ENCODE measurements at regions not wholly inside any gene's neighbourhood (a gene's known extent, or its start where the extent isn't known, plus 50 kb on each side); places are given as distances from the start of the nearest gene placed in this dataset.

- Histone ChIP-seq H3K4me2 (ENCODE audit: low read length) (no peak overlapping the region), H4K20me1 (ENCODE audit: insufficient read depth, low read length) (no peaks in the 10 kb centered on the region), H3K36me3 (ENCODE audit: insufficient read depth, low read length) (no peaks in the 10 kb centered on the region), H3K4me3 (ENCODE audit: low read depth, low read length, poor library complexity, severe bottlenecking) (no peak overlapping the region), H3K79me2 (ENCODE audit: insufficient read depth, low read depth, low read length) (no peaks in the 10 kb centered on the region), H3K27ac (ENCODE audit: low read depth, low read length, poor library complexity, severe bottlenecking) (no peak overlapping the region), H3K9me2 (ENCODE audit: insufficient read depth, low read length) (no peaks in the 10 kb centered on the region), H3K9me3 (ENCODE audit: low read length) (no peaks in the 10 kb centered on the region), H3K4me1 (ENCODE audit: insufficient read depth, low read length, poor library complexity, severe bottlenecking) (no peaks in the 10 kb centered on the region), H2AFZ (ENCODE audit: low read length) (no peak overlapping the region)
- no peak for DNase-seq (ENCODE audit: low spot score)
- intact Hi-C loops (cut with micrococcal nuclease; ENCODE audit: unreplicated experiment): no loop called here
- no TSS peak for BruUV-seq (replicated peaks)
- POLR2A ChIA-PET: no interaction called here
- CTCF ChIA-PET (ENCODE audit: unreplicated experiment): no interaction called here
- no peak for TF ChIP-seq EZH2phosphoT487 (IDR thresholded peaks at IDR 0.05; ENCODE audit: borderline replicate concordance, low read depth, low read length)
- no peak for TF ChIP-seq CTCF (conservative IDR thresholded peaks at IDR 0.05; ENCODE audit: low read length)
Observed at GRCh38 chr1:187157552-187157951, 328.8 kb downstream of the PLA2G4A start.

GRCh38 chr1:187167555-187167954 is 338.8 kb downstream of the PLA2G4A start:
- POLR2A ChIA-PET: no interaction called here
- intact Hi-C loops (cut with micrococcal nuclease; ENCODE audit: unreplicated experiment): no loop called here

GRCh38 chr1:187168297-187168696 is 339.5 kb downstream of the PLA2G4A start:
- ChIA-PET POLR2A (no interaction called here), CTCF (ENCODE audit: unreplicated experiment) (no interaction called here)
- TF ChIP-seq EZH2phosphoT487 (IDR thresholded peaks at IDR 0.05; ENCODE audit: borderline replicate concordance, low read depth, low read length): no peak
- no peak for TF ChIP-seq CTCF (conservative IDR thresholded peaks at IDR 0.05; ENCODE audit: low read length)

More at GRCh38 chr1:187167555-187167954, 338.8 kb downstream of the PLA2G4A start:
- Histone ChIP-seq H3K9me2 (ENCODE audit: insufficient read depth, low read length) (no peaks in the 10 kb centered on the region), H3K79me2 (ENCODE audit: insufficient read depth, low read depth, low read length) (no peaks in the 10 kb centered on the region), H3K9me3 (ENCODE audit: low read length) (no peaks in the 10 kb centered on the region; the same call in 1 of the 2 replicates), H4K20me1 (ENCODE audit: insufficient read depth, low read length) (no peaks in the 10 kb centered on the region), H3K4me1 (ENCODE audit: insufficient read depth, low read length, poor library complexity, severe bottlenecking) (no peaks in the 10 kb centered on the region), H3K4me3 (ENCODE audit: low read depth, low read length, poor library complexity, severe bottlenecking) (no peak overlapping the region), H3K36me3 (ENCODE audit: insufficient read depth, low read length) (no peaks in the 10 kb centered on the region), H2AFZ (ENCODE audit: low read length) (no peak overlapping the region), H3K27ac (ENCODE audit: low read depth, low read length, poor library complexity, severe bottlenecking) (no peak overlapping the region), H3K4me2 (ENCODE audit: low read length) (no peak overlapping the region)
- TF ChIP-seq EZH2phosphoT487 (IDR thresholded peaks at IDR 0.05; ENCODE audit: borderline replicate concordance, low read depth, low read length) (no peak), CTCF (conservative IDR thresholded peaks at IDR 0.05; ENCODE audit: low read length) (no peak)
- BruUV-seq (replicated peaks): no TSS peak
- no peak for DNase-seq (ENCODE audit: low spot score)
- CTCF ChIA-PET (ENCODE audit: unreplicated experiment): no interaction called here

More at GRCh38 chr1:187168297-187168696, 339.5 kb downstream of the PLA2G4A start:
- Histone ChIP-seq H3K27ac (ENCODE audit: low read depth, low read length, poor library complexity, severe bottlenecking) (no peak overlapping the region), H3K4me1 (ENCODE audit: insufficient read depth, low read length, poor library complexity, severe bottlenecking) (no peaks in the 10 kb centered on the region), H3K9me3 (ENCODE audit: low read length) (no peaks in the 10 kb centered on the region; the same call in 1 of the 2 replicates), H3K9me2 (ENCODE audit: insufficient read depth, low read length) (no peaks in the 10 kb centered on the region), H3K79me2 (ENCODE audit: insufficient read depth, low read depth, low read length) (no peaks in the 10 kb centered on the region), H3K4me3 (ENCODE audit: low read depth, low read length, poor library complexity, severe bottlenecking) (no peak overlapping the region), H2AFZ (ENCODE audit: low read length) (no peak overlapping the region), H3K36me3 (ENCODE audit: insufficient read depth, low read length) (no peaks in the 10 kb centered on the region), H4K20me1 (ENCODE audit: insufficient read depth, low read length) (no peaks in the 10 kb centered on the region), H3K4me2 (ENCODE audit: low read length) (no peak overlapping the region)
- intact Hi-C loops (cut with micrococcal nuclease; ENCODE audit: unreplicated experiment): no loop called here
- no TSS peak for BruUV-seq (replicated peaks)
- DNase-seq (ENCODE audit: low spot score): no peak

All from OCI-LY7 (cell line).